ENCODE measurements at regions not wholly inside any gene's neighbourhood (a gene's known extent, or its start where the extent isn't known, plus 50 kb on each side); places are given as distances from the start of the nearest gene placed in this dataset.

DNA sequence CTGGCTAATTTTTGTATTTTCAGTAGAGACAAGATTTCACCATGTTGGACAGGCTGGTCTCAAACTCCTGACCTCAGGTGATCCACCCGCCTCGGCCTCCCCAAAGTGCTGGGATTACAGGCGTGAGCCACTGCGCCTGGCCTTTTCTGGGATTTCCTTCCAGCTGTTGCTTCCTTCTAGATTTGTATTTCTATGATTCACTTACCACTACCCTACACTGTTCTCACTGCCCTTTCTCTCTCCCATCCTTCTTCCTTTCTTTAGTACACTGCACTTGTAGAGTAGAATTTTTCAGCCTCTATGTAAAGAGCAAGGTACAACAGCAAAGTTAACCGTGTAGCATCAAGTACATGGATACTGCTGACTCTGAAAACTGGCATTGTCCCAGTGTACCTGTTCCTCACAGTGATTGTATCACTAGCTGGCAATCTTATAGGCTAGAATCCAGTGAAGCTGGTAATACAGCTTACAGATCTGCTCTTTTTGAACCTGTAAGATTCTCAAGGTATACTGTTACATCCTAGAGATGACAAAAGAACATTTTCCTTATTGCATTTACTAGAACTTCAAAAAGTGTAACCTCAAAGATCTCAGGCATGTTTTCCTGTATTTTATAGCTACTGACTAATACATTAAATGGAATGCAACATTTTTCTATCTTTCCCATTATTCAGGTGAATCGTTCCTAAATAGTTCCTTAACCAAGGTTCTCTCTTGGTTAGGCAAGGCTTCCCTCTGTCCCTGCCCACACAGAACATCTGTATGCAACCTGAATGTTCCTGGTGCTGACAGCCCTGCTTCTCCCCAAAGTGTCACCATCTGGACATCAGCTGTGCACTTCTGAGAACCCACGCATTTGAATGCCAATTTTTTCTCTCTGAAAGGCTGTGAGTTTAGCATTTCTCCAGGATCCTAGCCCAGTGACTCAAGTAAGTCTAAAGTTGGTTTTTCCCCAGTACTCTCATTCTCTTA, 74.1 kb upstream of the RAP2B start:
- Histone ChIP-seq H4K20me1 (ENCODE audit: insufficient read depth) (no peaks in the 10 kb centered on the region), H3K4me1 (ENCODE audit: control insufficient read depth in 1 of 2, insufficient read depth in 2 of 2, low read length in 2 of 2) (no peaks in the 10 kb centered on the region), H2AFZ (ENCODE audit: low read depth, low read length, poor library complexity, severe bottlenecking) (no peak overlapping the region), H3K4me3 (replicated peaks in 1 of 2; ENCODE audit: low read depth in 1 of 2, low read length in 2 of 2) (no peak overlapping the region), H3K27ac (ENCODE audit: low read depth, low read length) (no peak overlapping the region), H3K9me2 (ENCODE audit: insufficient read depth) (no peaks in the 10 kb centered on the region), H3K9ac (ENCODE audit: low read length) (no peak overlapping the region), H3K36me3 (ENCODE audit: control insufficient read depth in 1 of 2, insufficient read depth in 2 of 2, low read length in 2 of 2) (no peaks in the 10 kb centered on the region), H3K27me3 (ENCODE audit: insufficient read depth, low read length) (no peaks in the 10 kb centered on the region), H3K4me2 (ENCODE audit: low read length) (no peak overlapping the region), H3K9me3 (ENCODE audit: control insufficient read depth in 1 of 2, insufficient read depth in 1 of 2, low read depth in 1 of 2, low read length in 2 of 2) (no peaks in the 10 kb centered on the region), H3K79me2 (ENCODE audit: insufficient read depth, low read length) (no peaks in the 10 kb centered on the region)
- CTCF ChIA-PET, result no interaction called here
- no peak for DNase-seq (ENCODE audit: low read depth, low spot score)
- TF ChIP-seq EZH2 (IDR thresholded peaks at IDR 0.05), result no peak
- TF ChIP-seq EGR1 (IDR thresholded peaks at IDR 0.05; ENCODE audit: low read depth), result no peak
- no peak for TF ChIP-seq POLR2A (IDR thresholded peaks at IDR 0.05; ENCODE audit: borderline replicate concordance, extremely low read depth, insufficient read depth, insufficient read length)
- no peak for TF ChIP-seq FOSL1 (IDR thresholded peaks at IDR 0.05; ENCODE audit: low read depth)
- no peak for TF ChIP-seq ZNF274 (IDR thresholded peaks at IDR 0.05; ENCODE audit: low read depth, low read length)
- TF ChIP-seq, protein P1, sequence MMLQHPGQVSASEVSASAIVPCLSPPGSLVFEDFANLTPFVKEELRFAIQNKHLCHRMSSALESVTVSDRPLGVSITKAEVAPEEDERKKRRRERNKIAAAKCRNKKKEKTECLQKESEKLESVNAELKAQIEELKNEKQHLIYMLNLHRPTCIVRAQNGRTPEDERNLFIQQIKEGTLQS (IDR thresholded peaks at IDR 0.05), result no peak
- TF ChIP-seq POLR2AphosphoS5 (IDR thresholded peaks at IDR 0.05; ENCODE audit: low read depth, low read length), result no peak
- no peak for TF ChIP-seq EZH2phosphoT487 (IDR thresholded peaks at IDR 0.05; ENCODE audit: borderline replicate concordance)
- TF ChIP-seq, protein P2, sequence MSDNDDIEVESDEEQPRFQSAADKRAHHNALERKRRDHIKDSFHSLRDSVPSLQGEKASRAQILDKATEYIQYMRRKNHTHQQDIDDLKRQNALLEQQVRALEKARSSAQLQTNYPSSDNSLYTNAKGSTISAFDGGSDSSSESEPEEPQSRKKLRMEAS (IDR thresholded peaks at IDR 0.05), result no peak
- TF ChIP-seq, protein P3, sequence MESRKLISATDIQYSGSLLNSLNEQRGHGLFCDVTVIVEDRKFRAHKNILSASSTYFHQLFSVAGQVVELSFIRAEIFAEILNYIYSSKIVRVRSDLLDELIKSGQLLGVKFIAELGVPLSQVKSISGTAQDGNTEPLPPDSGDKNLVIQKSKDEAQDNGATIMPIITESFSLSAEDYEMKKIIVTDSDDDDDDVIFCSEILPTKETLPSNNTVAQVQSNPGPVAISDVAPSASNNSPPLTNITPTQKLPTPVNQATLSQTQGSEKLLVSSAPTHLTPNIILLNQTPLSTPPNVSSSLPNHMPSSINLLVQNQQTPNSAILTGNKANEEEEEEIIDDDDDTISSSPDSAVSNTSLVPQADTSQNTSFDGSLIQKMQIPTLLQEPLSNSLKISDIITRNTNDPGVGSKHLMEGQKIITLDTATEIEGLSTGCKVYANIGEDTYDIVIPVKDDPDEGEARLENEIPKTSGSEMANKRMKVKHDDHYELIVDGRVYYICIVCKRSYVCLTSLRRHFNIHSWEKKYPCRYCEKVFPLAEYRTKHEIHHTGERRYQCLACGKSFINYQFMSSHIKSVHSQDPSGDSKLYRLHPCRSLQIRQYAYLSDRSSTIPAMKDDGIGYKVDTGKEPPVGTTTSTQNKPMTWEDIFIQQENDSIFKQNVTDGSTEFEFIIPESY (IDR thresholded peaks at IDR 0.05; ENCODE audit: extremely low read depth, insufficient replicate concordance, low read length), result no peak
- TF ChIP-seq SRF (IDR thresholded peaks at IDR 0.05; ENCODE audit: low read depth), result no peak
- no peak for TF ChIP-seq CTCF (IDR thresholded peaks at IDR 0.05 in 2 of 3, conservative IDR thresholded peaks at IDR 0.05 in 1 of 3; ENCODE audit: borderline replicate concordance in 1 of 3, insufficient read depth in 1 of 3, low read depth in 2 of 3, low read length in 2 of 3)
- TF ChIP-seq SIN3A (IDR thresholded peaks at IDR 0.05; ENCODE audit: low read depth), result no peak
- BruUV-seq (replicated peaks), result no TSS peak
- intact Hi-C loops (cut with micrococcal nuclease), result no loop called here
- RAD21 ChIA-PET (ENCODE audit: low non-redundant PET in 1 of 2, low total read pairs in 2 of 2, uncharacterized antibody in 2 of 2, unreplicated experiment in 2 of 2), result no interaction called here
- POLR2A ChIA-PET, result no interaction called here
- ATAC-seq, result no peak
